Testis (tissue), 2 donors: ENCODE measurements at regions not wholly inside any gene's neighbourhood (a gene's known extent, or its start where the extent isn't known, plus 50 kb on each side); places are given as distances from the start of the nearest gene placed in this dataset.

Experiments
- DNase-seq: peaks from one replicate; pipeline ENCODE4 v3.0.0-alpha.2; 2019
- H3K27ac ChIP-seq, 2 donors: fragments of 200-600 bp; sonication (generic); one replicate each; pipeline ENCODE4 v1.5.1; 2019
- H3K27me3 ChIP-seq: fragments of 200-600 bp; sonication (generic); one replicate; pipeline ENCODE4 v1.5.1; 2019
- H3K36me3 ChIP-seq: fragments of 200-600 bp; sonication (generic); one replicate; pipeline ENCODE4 v1.5.1; 2017; ENCODE audit warnings: low read depth; ENCODE audit errors: missing control alignments
- H3K4me1 ChIP-seq: fragments of 200-600 bp; sonication (generic); one replicate; pipeline ENCODE4 v1.5.1; 2019
- H3K4me3 ChIP-seq, 2 donors: fragments of 200-600 bp; sonication (generic); one replicate each; pipeline ENCODE4 v1.5.1; 2017 to 2019
- H3K9me3 ChIP-seq: fragments of 200-600 bp; sonication (generic); one replicate; pipeline ENCODE4 v1.5.1; 2017
- CTCF ChIP-seq, 3 experiments: fragments of 450-650 bp in 2 of 3; fragments of 200-600 bp in 1 of 3; sonication (generic) in 1 of 3; IDR thresholded peaks; one replicate each; pipeline ENCODE4 v1.5.1; 2016 to 2019; ENCODE audit warnings: antibody characterized with exemption in 3 of 3, mild to moderate bottlenecking in 2 of 3, moderate library complexity in 1 of 3
- POLR2A ChIP-seq: fragments of 450-650 bp; IDR thresholded peaks from one replicate; pipeline ENCODE4 v1.6.1; 2017; ENCODE audit warnings: antibody characterized with exemption, mild to moderate bottlenecking, moderate library complexity
- WGBS, 2 donors: methylation state at CpG; one replicate each; pipeline ENCODE4 v1.1.5; 2018; 5-methylcytosine and 5-hydroxymethylcytosine counted together
- intact Hi-C: fragments of 100-400 bp; cut with DNase I; formaldehyde crosslinking; loops from one replicate; pipeline ENCODE4 v1.15.1; 2023; ENCODE audit warnings: low total_unique reads

- 82 to 92% methylated on average over 6 of the region's 6 CpGs for WGBS, 2 donors
- intact Hi-C loops, result no loop called here
- H3K27me3 ChIP-seq, result no peaks in the 10 kb centered on the region
- DNase-seq, result no peak
- H3K4me3 ChIP-seq, result no peak overlapping the region
- TF ChIP-seq POLR2A (no peak), CTCF (IDR thresholded peaks at IDR 0.05) (no peak)
- H3K27ac ChIP-seq, result no peak overlapping the region
- no peaks in the 10 kb centered on the region for H3K36me3 ChIP-seq
- no peaks in the 10 kb centered on the region for H3K4me1 ChIP-seq
- H3K9me3 ChIP-seq, result no peaks in the 10 kb centered on the region
Measured at GRCh38 chr18:47410139-47410538, 158.7 kb upstream of the SKOR2 start.

GRCh38 chr18:47409519-47409918 lies 158.1 kb upstream of the SKOR2 start:
- intact Hi-C loops, result no loop called here
- no peaks in the 10 kb centered on the region for H3K27me3 ChIP-seq
- WGBS, 2 donors, result 83 to 89% methylated on average over 7 of the region's 7 CpGs
- no peak for TF ChIP-seq POLR2A
- no peak for TF ChIP-seq CTCF (IDR thresholded peaks at IDR 0.05)
- no peak overlapping the region for H3K4me3 ChIP-seq
- DNase-seq, result no peak
- no peaks in the 10 kb centered on the region for H3K4me1 ChIP-seq
- no peak overlapping the region for H3K27ac ChIP-seq
- H3K36me3 ChIP-seq, result no peaks in the 10 kb centered on the region
- no peaks in the 10 kb centered on the region for H3K9me3 ChIP-seq

GRCh38 chr18:47407736-47408135 lies 156.3 kb upstream of the SKOR2 start:
- no peaks in the 10 kb centered on the region for H3K36me3 ChIP-seq
- no peaks in the 10 kb centered on the region for H3K27me3 ChIP-seq
- DNase-seq, result no peak
- intact Hi-C loops, result no loop called here
- 93 to 94% methylated on average over 2 of the region's 2 CpGs for WGBS, 2 donors
- H3K4me1 ChIP-seq, result no peaks in the 10 kb centered on the region
- no peak for TF ChIP-seq POLR2A
- TF ChIP-seq CTCF (IDR thresholded peaks at IDR 0.05), result no peak
- H3K27ac ChIP-seq, result no peak overlapping the region
- H3K9me3 ChIP-seq, result no peaks in the 10 kb centered on the region
- no peak overlapping the region for H3K4me3 ChIP-seq

- H3K4me1 ChIP-seq, result no peaks in the 10 kb centered on the region
- TF ChIP-seq CTCF (IDR thresholded peaks at IDR 0.05), result no peak
- no peak for TF ChIP-seq POLR2A
- no peak overlapping the region for H3K4me3 ChIP-seq
- WGBS, 2 donors, result 80 to 84% methylated on average over 2 to 3 of the region's 3 CpGs
- H3K27ac ChIP-seq, result no peak overlapping the region
- DNase-seq, result no peak
- intact Hi-C loops, result no loop called here
- H3K9me3 ChIP-seq, result no peaks in the 10 kb centered on the region
- H3K36me3 ChIP-seq, result no peaks in the 10 kb centered on the region
- no peaks in the 10 kb centered on the region for H3K27me3 ChIP-seq
Measured at GRCh38 chr18:47404845-47405244, 153.4 kb upstream of the SKOR2 start.

- Histone ChIP-seq H3K4me3 (no peak overlapping the region), H3K27me3 (no peaks in the 10 kb centered on the region), H3K9me3 (no peaks in the 10 kb centered on the region), H3K4me1 (no peaks in the 10 kb centered on the region), H3K36me3 (no peaks in the 10 kb centered on the region), H3K27ac (no peak overlapping the region)
- no peak for TF ChIP-seq POLR2A
- TF ChIP-seq CTCF (IDR thresholded peaks at IDR 0.05), result no peak
- 58 to 69% methylated on average over 3 of the region's 3 CpGs for WGBS, 2 donors
- no peak for DNase-seq
- intact Hi-C loops, result no loop called here
Measured at GRCh38 chr18:47403949-47404348, 152.5 kb upstream of the SKOR2 start.
